ENCODE measurements at regions not wholly inside any gene's neighbourhood (a gene's known extent, or its start where the extent isn't known, plus 50 kb on each side); places are given as distances from the start of the nearest gene placed in this dataset.

DNA sequence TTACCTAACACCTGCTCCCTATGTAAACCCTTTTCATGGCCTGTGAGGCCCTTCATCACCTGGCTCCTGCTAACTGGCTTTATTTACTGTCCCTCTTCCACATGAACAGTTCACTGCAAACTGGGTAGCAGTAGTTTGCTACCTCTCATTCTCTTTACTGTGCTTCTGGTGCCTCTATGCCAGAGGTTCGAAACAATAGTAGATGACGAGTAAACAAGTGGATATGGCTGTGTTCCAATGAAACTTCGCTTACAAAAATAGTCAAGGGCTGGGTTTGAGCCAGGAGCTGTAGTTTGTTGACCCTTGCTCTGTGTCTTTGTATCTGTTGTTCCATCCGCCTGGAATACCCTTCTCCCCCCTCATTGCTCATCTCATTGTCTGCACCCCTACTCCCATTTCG is 233.6 kb upstream of the RMST start:
- TF ChIP-seq ZNF672 (CRISPR knock-in tag; IDR thresholded peaks at IDR 0.05), result no peak
- no peak for TF ChIP-seq ZNF207 (IDR thresholded peaks at IDR 0.05; ENCODE audit: borderline replicate concordance)
- TF ChIP-seq SSRP1 (CRISPR knock-in tag; IDR thresholded peaks at IDR 0.05), result no peak
- TF ChIP-seq ZNF451 (CRISPR knock-in tag; IDR thresholded peaks at IDR 0.05), result no peak
- no peak for TF ChIP-seq HMGA1 (CRISPR knock-in tag; conservative IDR thresholded peaks at IDR 0.05)
- intact Hi-C loops (cut with micrococcal nuclease; ENCODE audit: unreplicated experiment), result no loop called here
- WGBS (ENCODE audit: low lambda C conversion rate), result 10% methylated on average over 5 of the region's 5 CpGs
- H3K9me3 ChIP-seq (ENCODE audit: low read length), result no peaks in the 10 kb centered on the region
- POLR2A ChIA-PET, result no interaction called here
- no peak overlapping the region for H3K4me3 ChIP-seq (replicated peaks in 1 of 3; ENCODE audit: insufficient read depth in 1 of 3, low read depth in 2 of 3, low read length in 3 of 3)
- CTCF ChIA-PET (ENCODE audit: low intra/inter-chr PET ratio, low total read pairs), result no interaction called here
- no peaks in the 10 kb centered on the region for H4K20me1 ChIP-seq (ENCODE audit: insufficient read depth, low read length)
- FAIRE-seq (no peak), ATAC-seq (no peak), DNase-seq (ENCODE audit: low spot score) (no peak)
- H3K27me3 ChIP-seq (ENCODE audit: control insufficient read depth in 1 of 2, insufficient read depth in 2 of 2, low read length in 2 of 2), result no peaks in the 10 kb centered on the region
- no TSS peak for BruUV-seq (replicated peaks)
- H2AFZ ChIP-seq (ENCODE audit: low read length), result no peak overlapping the region
- no peak overlapping the region for H3K27ac ChIP-seq (ENCODE audit: extremely low read length, insufficient read depth, low read length)
- in situ Hi-C loops (cut with HindIII; ENCODE audit: extremely low pct_ligation_motif_present, low pct_unique_long_range_greater_than_20kb), result no loop called here
- H3K4me1 ChIP-seq (ENCODE audit: insufficient read depth, low read length), result no peaks in the 10 kb centered on the region
- no peak overlapping the region for H3K4me2 ChIP-seq (ENCODE audit: low read depth, low read length)
- no peaks in the 10 kb centered on the region for H3K36me3 ChIP-seq (replicated peaks in 1 of 2; ENCODE audit: control insufficient read depth in 1 of 2, insufficient read depth in 2 of 2, low read length in 2 of 2)
- no peaks in the 10 kb centered on the region for H3K79me2 ChIP-seq (ENCODE audit: insufficient read depth, low read length)
- no peak overlapping the region for H3K9ac ChIP-seq (ENCODE audit: insufficient read depth, low read depth, low read length)

DNA sequence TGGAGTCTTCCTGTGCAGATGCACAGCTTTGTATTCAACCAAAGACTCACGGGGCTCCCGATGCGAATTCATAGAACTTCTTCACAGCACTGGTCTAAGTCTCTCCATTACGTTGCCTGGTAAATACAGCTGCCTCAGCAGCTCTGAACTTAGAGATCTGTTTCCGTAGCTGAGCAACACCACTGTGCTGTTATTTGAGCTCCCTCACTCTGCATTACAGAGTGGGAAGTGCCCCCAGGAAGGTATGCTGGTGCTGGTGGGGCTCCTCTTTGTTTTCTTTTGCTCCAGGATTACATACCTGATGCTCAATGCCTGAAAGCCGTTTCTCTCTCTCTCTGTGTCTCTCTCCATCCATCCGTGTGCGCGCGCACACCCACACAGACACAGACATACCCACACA is 227.5 kb upstream of the RMST start:
- H3K4me2 ChIP-seq (ENCODE audit: low read depth, low read length), result no peak overlapping the region
- H3K27me3 ChIP-seq (ENCODE audit: control insufficient read depth in 1 of 2, insufficient read depth in 2 of 2, low read length in 2 of 2), result no peaks in the 10 kb centered on the region
- H3K9me3 ChIP-seq (ENCODE audit: low read length), result no peaks in the 10 kb centered on the region
- FAIRE-seq, result no peak
- H3K9ac ChIP-seq (ENCODE audit: insufficient read depth, low read depth, low read length), result no peak overlapping the region
- intact Hi-C loops (cut with micrococcal nuclease; ENCODE audit: unreplicated experiment), result no loop called here
- no TSS peak for BruUV-seq (replicated peaks)
- no peak overlapping the region for H3K4me3 ChIP-seq (replicated peaks in 1 of 3; ENCODE audit: insufficient read depth in 1 of 3, low read depth in 2 of 3, low read length in 3 of 3)
- ChIA-PET POLR2A (no interaction called here), CTCF (ENCODE audit: low intra/inter-chr PET ratio, low total read pairs) (no interaction called here)
- ATAC-seq, result no peak
- no peak for DNase-seq (ENCODE audit: low spot score)
- TF ChIP-seq, protein P1, sequence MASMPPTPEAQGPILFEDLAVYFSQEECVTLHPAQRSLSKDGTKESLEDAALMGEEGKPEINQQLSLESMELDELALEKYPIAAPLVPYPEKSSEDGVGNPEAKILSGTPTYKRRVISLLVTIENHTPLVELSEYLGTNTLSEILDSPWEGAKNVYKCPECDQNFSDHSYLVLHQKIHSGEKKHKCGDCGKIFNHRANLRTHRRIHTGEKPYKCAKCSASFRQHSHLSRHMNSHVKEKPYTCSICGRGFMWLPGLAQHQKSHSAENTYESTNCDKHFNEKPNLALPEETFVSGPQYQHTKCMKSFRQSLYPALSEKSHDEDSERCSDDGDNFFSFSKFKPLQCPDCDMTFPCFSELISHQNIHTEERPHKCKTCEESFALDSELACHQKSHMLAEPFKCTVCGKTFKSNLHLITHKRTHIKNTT (CRISPR knock-in tag; IDR thresholded peaks at IDR 0.05), result no peak
- TF ChIP-seq DMAP1 (CRISPR knock-in tag; IDR thresholded peaks at IDR 0.05), result no peak
- no peak for TF ChIP-seq TOE1 (CRISPR knock-in tag; IDR thresholded peaks at IDR 0.05)
- TF ChIP-seq TCF12 (IDR thresholded peaks at IDR 0.05), result no peak
- TF ChIP-seq TCF12 (CRISPR knock-in tag; IDR thresholded peaks at IDR 0.05), result no peak
- TF ChIP-seq ZNF460 (CRISPR knock-in tag; IDR thresholded peaks at IDR 0.05; ENCODE audit: borderline replicate concordance), result no peak
- no peaks in the 10 kb centered on the region for H3K36me3 ChIP-seq (replicated peaks in 1 of 2; ENCODE audit: control insufficient read depth in 1 of 2, insufficient read depth in 2 of 2, low read length in 2 of 2)
- H2AFZ ChIP-seq (ENCODE audit: low read length), result no peak overlapping the region
- no peaks in the 10 kb centered on the region for H3K4me1 ChIP-seq (ENCODE audit: insufficient read depth, low read length)
- 32% methylated on average over 10 of the region's 10 CpGs for WGBS (ENCODE audit: low lambda C conversion rate)
- in situ Hi-C loops (cut with HindIII; ENCODE audit: extremely low pct_ligation_motif_present, low pct_unique_long_range_greater_than_20kb), result no loop called here
- no peaks in the 10 kb centered on the region for H4K20me1 ChIP-seq (ENCODE audit: insufficient read depth, low read length)
- H3K79me2 ChIP-seq (ENCODE audit: insufficient read depth, low read length), result no peaks in the 10 kb centered on the region
- no peak overlapping the region for H3K27ac ChIP-seq (ENCODE audit: extremely low read length, insufficient read depth, low read length)
